Activated naive CD8-positive, alpha-beta T cell treated with anti-CD3 and anti-CD28 coated beads for 36 hours (primary cell): ENCODE measurements at regions not wholly inside any gene's neighbourhood (a gene's known extent, or its start where the extent isn't known, plus 50 kb on each side); places are given as distances from the start of the nearest gene placed in this dataset.

Experiments used
- DNase-seq: peaks from one replicate; pipeline ENCODE4 v3.0.0; 2021
- H3K27ac Mint-ChIP-seq: one replicate; pipeline ENCODE4 v1.8.0; 2022; ENCODE audit warnings: mild to moderate bottlenecking, moderate library complexity, mixed read lengths
- H3K27me3 Mint-ChIP-seq: one replicate; pipeline ENCODE4 v1.8.0; 2022; ENCODE audit warnings: mild to moderate bottlenecking, mixed read lengths
- H3K36me3 Mint-ChIP-seq: one replicate; pipeline ENCODE4 v1.8.0; 2021; ENCODE audit warnings: mild to moderate bottlenecking, mixed read lengths
- H3K4me1 Mint-ChIP-seq: one replicate; pipeline ENCODE4 v1.8.0; 2021; ENCODE audit warnings: mixed read lengths
- H3K4me3 Mint-ChIP-seq: one replicate; pipeline ENCODE4 v1.8.0; 2022; ENCODE audit warnings: mild to moderate bottlenecking, moderate library complexity, mixed read lengths
- H3K9me3 Mint-ChIP-seq: one replicate; pipeline ENCODE4 v1.8.0; 2022; ENCODE audit warnings: mixed read lengths

DNA sequence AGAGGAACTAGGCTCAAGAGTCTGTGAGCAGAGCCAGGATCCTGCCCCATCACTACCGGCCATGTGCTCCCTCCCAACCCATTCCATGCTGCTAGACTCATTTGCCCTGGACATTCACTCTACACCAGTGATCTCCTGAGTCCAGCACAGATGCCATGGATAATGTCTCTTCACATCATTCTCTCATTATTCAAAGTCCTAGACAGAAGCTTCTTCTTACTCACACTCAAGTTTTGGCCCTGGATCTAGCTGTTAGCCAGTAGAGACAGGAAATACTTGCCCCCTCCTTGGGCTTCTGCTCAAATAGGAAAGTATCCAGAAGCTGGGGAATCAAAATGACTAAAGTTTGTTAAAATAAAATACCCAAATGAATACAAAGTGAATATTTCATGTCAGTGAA lies 266.8 kb upstream of the LDB2 start:
- H3K36me3 Mint-ChIP-seq: no peaks in the 10 kb centered on the region
- peaks cover 17% of the 10 kb centered on the region for H3K9me3 Mint-ChIP-seq
- H3K4me1 Mint-ChIP-seq: no peaks in the 10 kb centered on the region
- peaks cover 32% of the 10 kb centered on the region for H3K27me3 Mint-ChIP-seq
- no peak overlapping the region for H3K4me3 Mint-ChIP-seq
- H3K27ac Mint-ChIP-seq: no peak overlapping the region
- no peak for DNase-seq

DNA sequence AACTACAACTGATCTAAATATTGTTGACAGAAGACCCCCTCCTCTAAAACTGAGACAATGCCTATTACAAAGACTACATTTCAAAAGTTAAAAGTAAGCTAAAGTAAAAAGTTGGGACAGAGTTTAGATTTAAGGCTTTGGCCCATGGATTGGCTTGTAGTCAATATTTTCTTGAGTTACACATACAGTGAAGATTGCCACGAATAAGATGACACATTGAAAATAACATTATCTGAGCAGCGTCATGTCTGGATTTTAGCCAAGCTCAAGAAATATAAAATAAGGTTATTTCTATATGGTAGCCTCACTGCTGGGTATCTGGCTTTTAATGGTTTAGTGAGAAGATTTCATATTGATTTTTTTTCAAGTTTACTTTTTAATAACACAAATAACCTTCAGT lies 266.2 kb upstream of the LDB2 start:
- H3K9me3 Mint-ChIP-seq: peaks cover 22% of the 10 kb centered on the region

GRCh38 chr4:17163156-17163771 lies 264.8 kb upstream of the LDB2 start:
- no peak for DNase-seq
- H3K27me3 Mint-ChIP-seq: peaks cover 26% of the 10 kb centered on the region
- peaks cover 23% of the 10 kb centered on the region for H3K9me3 Mint-ChIP-seq
- H3K4me3 Mint-ChIP-seq: no peak overlapping the region
- H3K4me1 Mint-ChIP-seq: no peaks in the 10 kb centered on the region
- H3K27ac Mint-ChIP-seq: no peak overlapping the region
- H3K36me3 Mint-ChIP-seq: no peaks in the 10 kb centered on the region

More for the DNA sequence above, 266.2 kb upstream of the LDB2 start:
- Mint-ChIP-seq H3K4me3 (no peak overlapping the region), H3K36me3 (no peaks in the 10 kb centered on the region), H3K4me1 (no peaks in the 10 kb centered on the region), H3K27ac (no peak overlapping the region), H3K27me3 (peaks cover 33% of the 10 kb centered on the region)
- DNase-seq: no peak

GRCh38 chr4:17157304-17157703 lies 258.9 kb upstream of the LDB2 start:
- Mint-ChIP-seq H3K27ac (no peak overlapping the region), H3K36me3 (no peaks in the 10 kb centered on the region), H3K9me3 (peaks cover 20% of the 10 kb centered on the region), H3K27me3 (peaks cover 16% of the 10 kb centered on the region), H3K4me3 (no peak overlapping the region), H3K4me1 (no peaks in the 10 kb centered on the region)
- no peak for DNase-seq

DNA sequence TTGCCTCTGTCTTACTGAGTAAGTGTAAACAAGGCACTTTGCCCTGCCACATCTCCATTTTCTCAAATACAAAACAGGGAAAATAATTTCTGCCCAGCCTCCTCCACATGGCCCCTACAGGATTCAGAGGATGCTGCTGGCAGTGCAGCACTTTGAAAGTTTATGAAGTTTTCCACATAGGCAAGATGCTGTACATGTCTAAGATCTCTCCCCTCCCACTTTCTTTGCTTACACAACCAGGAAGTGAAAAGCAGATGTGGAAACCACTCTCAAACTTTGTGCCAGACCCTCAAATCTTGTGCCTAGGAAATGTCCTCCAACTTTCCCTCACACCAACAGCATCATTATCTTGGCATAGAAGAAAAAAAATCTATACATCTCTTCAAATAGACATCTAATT lies 257.0 kb upstream of the LDB2 start:
- Mint-ChIP-seq H3K27me3 (peaks cover 12% of the 10 kb centered on the region), H3K27ac (no peak overlapping the region), H3K4me3 (no peak overlapping the region), H3K4me1 (no peaks in the 10 kb centered on the region), H3K9me3 (peaks cover 8% of the 10 kb centered on the region), H3K36me3 (no peaks in the 10 kb centered on the region)
- DNase-seq: no peak

- Mint-ChIP-seq H3K9me3 (no peaks in the 10 kb centered on the region), H3K4me1 (no peaks in the 10 kb centered on the region), H3K4me3 (no peak overlapping the region), H3K27me3 (peaks cover 9% of the 10 kb centered on the region), H3K36me3 (no peaks in the 10 kb centered on the region), H3K27ac (no peak overlapping the region)
- DNase-seq: no peak
These were observed 255.1 kb upstream of the LDB2 start for GRCh38 chr4:17153572-17153971.

DNA sequence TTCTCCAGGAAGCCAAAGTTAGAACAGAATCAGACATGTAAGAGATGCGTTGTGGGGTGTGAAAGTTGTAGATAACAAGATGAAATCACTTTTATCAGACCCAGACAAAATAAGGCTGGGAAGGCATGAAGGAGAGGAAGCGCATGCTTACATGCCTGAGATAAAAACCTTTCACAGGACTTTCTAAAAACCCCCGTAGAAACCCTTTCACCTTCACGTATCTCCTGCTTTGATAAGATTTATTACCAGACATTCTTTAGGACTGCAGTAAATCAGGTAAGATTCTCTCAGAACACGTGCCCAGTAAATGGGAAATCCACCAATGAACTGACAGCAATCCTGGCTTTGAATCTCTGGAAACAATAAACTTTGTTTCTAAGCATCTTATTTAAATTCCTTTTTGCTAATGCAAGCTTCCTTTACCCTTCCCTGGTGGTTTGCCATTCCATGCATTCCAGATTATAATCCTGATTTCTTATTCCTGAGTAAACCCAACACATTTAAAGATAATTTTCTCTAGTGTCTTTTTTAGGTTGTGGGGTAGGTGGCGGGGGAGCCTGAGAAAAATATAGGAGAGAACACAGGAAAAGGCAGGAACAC lies 254.6 kb upstream of the LDB2 start:
- DNase-seq: no peak
- no peaks in the 10 kb centered on the region for H3K36me3 Mint-ChIP-seq
- no peaks in the 10 kb centered on the region for H3K9me3 Mint-ChIP-seq
- no peak overlapping the region for H3K27ac Mint-ChIP-seq
- no peaks in the 10 kb centered on the region for H3K4me1 Mint-ChIP-seq
- H3K4me3 Mint-ChIP-seq: no peak overlapping the region
- H3K27me3 Mint-ChIP-seq: peaks cover 9% of the 10 kb centered on the region

- Mint-ChIP-seq H3K9me3 (peaks cover 14% of the 10 kb centered on the region), H3K36me3 (no peaks in the 10 kb centered on the region), H3K4me1 (peaks cover 3% of the 10 kb centered on the region), H3K4me3 (no peak overlapping the region), H3K27ac (no peak overlapping the region), H3K27me3 (peaks cover 4% of the 10 kb centered on the region)
- no peak for DNase-seq
These were observed 243.8 kb upstream of the LDB2 start for GRCh38 chr4:17142232-17142711.

GRCh38 chr4:17138847-17139246 lies 240.4 kb upstream of the LDB2 start:
- DNase-seq: no peak
- H3K9me3 Mint-ChIP-seq: peaks cover 17% of the 10 kb centered on the region
- peaks cover 6% of the 10 kb centered on the region for H3K27me3 Mint-ChIP-seq
- H3K4me3 Mint-ChIP-seq: no peak overlapping the region
- H3K36me3 Mint-ChIP-seq: no peaks in the 10 kb centered on the region
- H3K27ac Mint-ChIP-seq: no peak overlapping the region
- H3K4me1 Mint-ChIP-seq: peaks cover 3% of the 10 kb centered on the region

- no peak overlapping the region for H3K4me3 Mint-ChIP-seq
- H3K36me3 Mint-ChIP-seq: no peaks in the 10 kb centered on the region
- peaks cover 6% of the 10 kb centered on the region for H3K9me3 Mint-ChIP-seq
- no peak for DNase-seq
- H3K4me1 Mint-ChIP-seq: no peaks in the 10 kb centered on the region
- H3K27me3 Mint-ChIP-seq: peaks cover 6% of the 10 kb centered on the region
- H3K27ac Mint-ChIP-seq: no peak overlapping the region
These were observed 236.1 kb upstream of the LDB2 start for GRCh38 chr4:17134565-17134964.

- H3K27me3 Mint-ChIP-seq: peaks cover 6% of the 10 kb centered on the region
- H3K9me3 Mint-ChIP-seq: peaks cover 6% of the 10 kb centered on the region
- no peak overlapping the region for H3K27ac Mint-ChIP-seq
- H3K4me3 Mint-ChIP-seq: no peak overlapping the region
- no peaks in the 10 kb centered on the region for H3K36me3 Mint-ChIP-seq
- no peaks in the 10 kb centered on the region for H3K4me1 Mint-ChIP-seq
- no peak for DNase-seq
These were observed 235.7 kb upstream of the LDB2 start for GRCh38 chr4:17134100-17134499.

- DNase-seq: no peak
- H3K4me1 Mint-ChIP-seq: no peaks in the 10 kb centered on the region
- H3K27ac Mint-ChIP-seq: no peak overlapping the region
- peaks cover 2% of the 10 kb centered on the region for H3K9me3 Mint-ChIP-seq
- no peak overlapping the region for H3K4me3 Mint-ChIP-seq
- peaks cover 6% of the 10 kb centered on the region for H3K27me3 Mint-ChIP-seq
- no peaks in the 10 kb centered on the region for H3K36me3 Mint-ChIP-seq
These were observed 233.8 kb upstream of the LDB2 start for GRCh38 chr4:17132226-17132625.

DNA sequence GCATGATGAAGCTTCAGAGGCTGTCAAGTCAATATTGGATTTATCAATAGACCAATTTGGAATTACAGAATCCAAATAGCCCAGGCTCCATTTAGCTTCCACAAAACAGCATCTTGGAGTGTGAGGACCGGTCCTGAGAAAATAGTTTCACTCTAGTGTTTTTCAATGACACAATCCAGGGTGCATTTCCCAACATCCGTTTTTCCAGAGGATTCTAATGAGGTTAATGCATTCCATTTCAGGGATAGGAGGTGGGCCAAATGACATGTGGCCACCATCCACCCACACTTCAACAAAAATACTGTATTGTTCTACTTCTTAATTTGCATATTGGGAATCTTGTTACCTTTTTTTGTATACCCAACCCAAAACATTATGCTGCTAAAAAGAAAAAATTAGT lies 229.8 kb upstream of the LDB2 start:
- Mint-ChIP-seq H3K4me3 (no peak overlapping the region), H3K27me3 (no peaks in the 10 kb centered on the region), H3K9me3 (no peaks in the 10 kb centered on the region)

GRCh38 chr4:17126321-17126966 lies 228.0 kb upstream of the LDB2 start:
- H3K27ac Mint-ChIP-seq: no peak overlapping the region
- H3K36me3 Mint-ChIP-seq: no peaks in the 10 kb centered on the region

More for the DNA sequence above, 229.8 kb upstream of the LDB2 start:
- H3K27ac Mint-ChIP-seq: no peak overlapping the region
- DNase-seq: no peak
- H3K36me3 Mint-ChIP-seq: no peaks in the 10 kb centered on the region
- H3K4me1 Mint-ChIP-seq: no peaks in the 10 kb centered on the region

DNA sequence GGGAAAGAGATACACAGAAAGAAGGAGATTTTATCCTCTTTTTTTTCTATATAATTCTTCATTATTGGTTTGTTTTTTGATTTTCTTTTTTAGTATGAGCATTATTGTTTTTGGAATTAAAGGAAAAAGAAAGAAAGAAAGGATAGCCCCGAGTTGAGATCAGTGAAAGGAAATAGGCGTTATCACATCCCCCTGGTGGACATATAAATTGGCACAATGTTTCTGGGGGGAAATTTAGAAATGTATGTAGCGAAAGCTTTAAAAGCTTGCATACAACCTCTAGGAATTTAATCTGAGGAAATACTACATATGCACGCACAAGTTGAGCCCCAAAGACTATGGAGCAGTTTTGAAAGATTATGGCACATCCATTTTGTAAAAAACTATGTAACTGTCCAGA lies 226.3 kb upstream of the LDB2 start:
- H3K9me3 Mint-ChIP-seq: no peaks in the 10 kb centered on the region
- H3K27me3 Mint-ChIP-seq: no peaks in the 10 kb centered on the region
- H3K4me1 Mint-ChIP-seq: no peaks in the 10 kb centered on the region
- no peak overlapping the region for H3K27ac Mint-ChIP-seq
- DNase-seq: no peak
- H3K4me3 Mint-ChIP-seq: no peak overlapping the region
- H3K36me3 Mint-ChIP-seq: no peaks in the 10 kb centered on the region

More at GRCh38 chr4:17126321-17126966, 228.0 kb upstream of the LDB2 start:
- no peak for DNase-seq
- Mint-ChIP-seq H3K9me3 (no peaks in the 10 kb centered on the region), H3K4me3 (no peak overlapping the region), H3K4me1 (no peaks in the 10 kb centered on the region), H3K27me3 (no peaks in the 10 kb centered on the region)

DNA sequence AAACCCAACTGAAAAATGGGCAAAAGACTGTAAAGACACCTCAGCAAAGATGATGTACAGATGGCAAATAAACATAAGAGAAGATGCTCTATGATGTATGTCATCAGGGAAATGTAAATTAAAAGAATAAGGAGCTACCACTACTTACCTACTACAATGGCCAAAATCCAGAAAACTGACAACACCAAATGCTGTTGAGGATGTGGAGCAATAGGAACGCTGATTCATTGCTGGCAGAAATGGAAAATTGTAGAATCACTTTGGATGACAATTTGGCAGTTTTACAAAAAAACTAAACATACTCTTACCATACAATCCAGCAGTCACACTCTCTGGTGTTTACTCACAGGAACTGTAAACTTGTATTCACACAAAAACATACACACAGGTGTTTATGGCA lies 222.3 kb upstream of the LDB2 start:
- H3K27ac Mint-ChIP-seq: no peak overlapping the region
- no peaks in the 10 kb centered on the region for H3K4me1 Mint-ChIP-seq
- H3K4me3 Mint-ChIP-seq: no peak overlapping the region
- H3K9me3 Mint-ChIP-seq: no peaks in the 10 kb centered on the region
- H3K27me3 Mint-ChIP-seq: no peaks in the 10 kb centered on the region
- H3K36me3 Mint-ChIP-seq: no peaks in the 10 kb centered on the region
- no peak for DNase-seq
